K562 (cell line): ENCODE measurements at regions not wholly inside any gene's neighbourhood (a gene's known extent, or its start where the extent isn't known, plus 50 kb on each side); places are given as distances from the start of the nearest gene placed in this dataset.

Experiments used
- ATAC-seq: fragments of 200-7000 bp; cut with Tn5 transposase; 3 replicates; pipeline ENCODE4 v1.9.1; 2020; ENCODE audit warnings: moderate library complexity
- BruUV-seq: library from RNA; stranded (reverse); fragments of 400-500 nt; replicated peaks from 2 replicates; lab custom pipeline; 2021; lab: Mats Ljungman, UMichigan
- CTCF ChIA-PET: fragments of 300-600 bp; formaldehyde crosslinking; extraction: SDS; loops from one replicate; lab custom pipeline; 2021; ENCODE audit warnings: low intra/inter-chr PET ratio; lab: Yijun Ruan, JAX
- POLR2A ChIA-PET: fragments of 300-600, 350-650 bp; sonication (Branson Sonifier 250); formaldehyde crosslinking; extraction: SDS; loops from one replicate; lab custom pipeline; 2021; ENCODE audit warnings: antibody characterized with exemption, inconsistent platforms; lab: Yijun Ruan, JAX
- DNase-seq, 4 experiments: peaks; one replicate each; pipeline versions ENCODE4 v3.0.0 to v3.0.0-alpha.2; 2011 to 2018; ENCODE audit warnings: low spot score in 3 of 4, mixed read lengths in 3 of 4; ENCODE audit errors: extremely low read depth in 1 of 4
- FAIRE-seq: peaks from 2 replicates; lab custom pipeline; 2011; peaks lifted over from hg19 to GRCh38; lab: Jason Lieb, UNC
- H2AFZ ChIP-seq: 2 replicates; pipeline ENCODE4 v1.6.0; 2011; ENCODE audit warnings: low read depth, low read length, control low read depth, inconsistent platforms
- H3K27ac ChIP-seq: fragments of 200-600 bp; 3 replicates; pipeline ENCODE4 v1.8.0; 2011; ENCODE audit warnings: low read depth, mild to moderate bottlenecking, control low read depth, inconsistent platforms, low read length, moderate library complexity, mixed read lengths; ENCODE audit errors: extremely low read depth
- H3K27me3 ChIP-seq, 2 experiments: fragments of 300-600 bp in 1 of 2; 2 replicates in 1 of 2; 3 replicates in 1 of 2; pipeline versions ENCODE4 v1.6.0 to v1.8.0; 2011; ENCODE audit warnings: inconsistent platforms in 2 of 2, low read length in 2 of 2, mild to moderate bottlenecking in 1 of 2, mixed read lengths in 1 of 2, moderate library complexity in 1 of 2; ENCODE audit not compliant: control insufficient read depth in 2 of 2, insufficient read depth in 2 of 2
- H3K36me3 ChIP-seq: fragments of 300-600 bp; 3 replicates; pipeline ENCODE4 v1.8.0; 2011; ENCODE audit warnings: mild to moderate bottlenecking, low read length, inconsistent platforms; ENCODE audit not compliant: control insufficient read depth, insufficient read depth
- H3K4me1 ChIP-seq, 2 experiments: fragments of 200-600 bp in 1 of 2; replicated peaks in 1 of 2; 2 replicates in 1 of 2; 3 replicates in 1 of 2; pipeline versions ENCODE4 v1.5.1 to v1.8.0; 2011; ENCODE audit warnings: inconsistent platforms in 2 of 2, low read length in 2 of 2, mild to moderate bottlenecking in 1 of 2, mixed read lengths in 1 of 2, moderate library complexity in 1 of 2; ENCODE audit not compliant: control insufficient read depth in 2 of 2, insufficient read depth in 2 of 2
- H3K4me2 ChIP-seq: 2 replicates; pipeline ENCODE4 v1.6.1; 2011; ENCODE audit warnings: low read length, control low read depth, inconsistent platforms, mixed read lengths; ENCODE audit not compliant: insufficient read depth
- H3K4me3 ChIP-seq: fragments of 200-600 bp; sonication (generic), shearing (Covaris generic); 2 replicates; pipeline ENCODE4 v1.5.1; 2016; ENCODE audit warnings: control low read depth, inconsistent platforms
- H3K79me2 ChIP-seq: fragments of 200-600 bp; 3 replicates; pipeline ENCODE4 v1.8.0; 2011; ENCODE audit warnings: low read length, inconsistent platforms; ENCODE audit not compliant: control insufficient read depth, insufficient read depth
- H3K9ac ChIP-seq, 2 experiments: 2 replicates each; pipeline versions ENCODE4 v1.6.0 to v1.6.1; 2011; ENCODE audit warnings: low read depth in 2 of 2, low read length in 2 of 2, control low read depth in 1 of 2, inconsistent platforms in 1 of 2, mild to moderate bottlenecking in 1 of 2, mixed read lengths in 1 of 2; ENCODE audit not compliant: insufficient read depth in 1 of 2
- H3K9me1 ChIP-seq: one replicate; pipeline ENCODE4 v1.6.0; 2011; ENCODE audit warnings: inconsistent platforms, mild to moderate bottlenecking, low read length, moderate library complexity; ENCODE audit not compliant: control insufficient read depth, insufficient read depth
- H3K9me3 ChIP-seq: replicated peaks from 2 replicates; pipeline ENCODE4 v1.5.1; 2011; ENCODE audit warnings: low read depth, low read length, inconsistent platforms; ENCODE audit not compliant: control insufficient read depth, insufficient read depth
- H4K20me1 ChIP-seq: replicated peaks from 2 replicates; pipeline ENCODE4 v1.6.1; 2011; ENCODE audit warnings: low read length, inconsistent platforms, mixed read lengths; ENCODE audit not compliant: control insufficient read depth, insufficient read depth
- CC2D1A ChIP-seq: fragments of 450-650 bp; IDR thresholded peaks from 2 replicates; pipeline ENCODE4 v1.6.1; 2017; ENCODE audit warnings: mild to moderate bottlenecking
- CHD1 ChIP-seq: fragments of 200-600 bp; sonication (generic); IDR thresholded peaks from one replicate; pipeline ENCODE4 v1.6.1; 2012; ENCODE audit warnings: mild to moderate bottlenecking, moderate library complexity, low read length, inconsistent platforms
- FOXA3 ChIP-seq, 2 experiments: fragments of 450-650 bp in 1 of 2; sonication (generic) in 1 of 2; formaldehyde crosslinking; IDR thresholded peaks in 1 of 2; conservative IDR thresholded peaks in 1 of 2; 2 replicates each; pipeline versions ENCODE4 v1.4.0 to v1.8.0; 2020 to 2022; ENCODE audit warnings: mild to moderate bottlenecking in 2 of 2, missing genetic modification reagents in 1 of 2
- MTA1 ChIP-seq: fragments of 450-650 bp; IDR thresholded peaks from 2 replicates; pipeline ENCODE4 v1.6.1; 2017; ENCODE audit warnings: borderline replicate concordance
- NONO ChIP-seq, 2 experiments: fragments of 200-400 bp in 1 of 2; fragments of 450-650 bp in 1 of 2; formaldehyde crosslinking in 1 of 2; IDR thresholded peaks; 2 replicates each; pipeline ENCODE4 v1.6.1; 2017; ENCODE audit warnings: low read depth in 2 of 2, mild to moderate bottlenecking in 2 of 2, moderate library complexity in 2 of 2, low read length in 1 of 2
- PHF8 ChIP-seq: fragments of 200-600 bp; sonication (generic); IDR thresholded peaks from 2 replicates; pipeline ENCODE4 v1.6.1; 2012; ENCODE audit warnings: mixed run types, mild to moderate bottlenecking, inconsistent platforms, low read length, moderate library complexity, borderline replicate concordance
- RNF2 ChIP-seq: sonication (generic); IDR thresholded peaks from 2 replicates; pipeline ENCODE4 v1.6.1; 2016
- SNRNP70 ChIP-seq: fragments of 200-400 bp; formaldehyde crosslinking; optimal IDR thresholded peaks from 2 replicates; pipeline ENCODE3; 2017; ENCODE audit warnings: low read depth, low read length
- WGBS: fragments of 100-300 bp; shearing (Covaris generic); methylation state at CpG from one replicate; pipeline ENCODE4 v1.1.6; 2016; ENCODE audit warnings: low coverage, mixed read lengths; ENCODE audit not compliant: insufficient coverage; ENCODE audit errors: missing lambda C conversion rate; 5-methylcytosine and 5-hydroxymethylcytosine counted together
- in situ Hi-C: fragments of 300-500 bp; cut with MboI; formaldehyde crosslinking; loops from 4 replicates; pipeline ENCODE4 v1.15.0; 2018; ENCODE audit warnings: inconsistent platforms, mixed read lengths
- intact Hi-C: fragments of 100-400 bp; cut with micrococcal nuclease; formaldehyde crosslinking; loops from 2 replicates; pipeline ENCODE4 v1.14.2; 2022

- TF ChIP-seq PHF8 (no peak), CHD1 (no peak), RNF2 (no peak), NONO (IDR thresholded peaks at IDR 0.05; ENCODE audit: low read depth in 2 of 2, low read length in 1 of 2) (no peak), FOXA3 (CRISPR knock-in tag; conservative IDR thresholded peaks at IDR 0.05 in 1 of 2, IDR thresholded peaks at IDR 0.05 in 1 of 2) (no peak)
Measured at GRCh38 chr5:106853266-106853665, 817.5 kb downstream of the EFNA5 start (continued).

GRCh38 chr5:106849266-106849665 lies 821.5 kb downstream of the EFNA5 start:
- ChIA-PET CTCF (no interaction called here), POLR2A (no interaction called here)
- intact Hi-C loops (no loop called here), in situ Hi-C loops (no loop called here)
- Histone ChIP-seq H3K36me3 (no peaks in the 10 kb centered on the region), H3K9ac (no peak overlapping the region), H3K27ac (no peak overlapping the region), H3K79me2 (no peaks in the 10 kb centered on the region), H4K20me1 (no peaks in the 10 kb centered on the region), H3K9me1 (no peaks in the 10 kb centered on the region), H3K4me2 (no peak overlapping the region), H2AFZ (no peak overlapping the region), H3K4me1 (no peaks in the 10 kb centered on the region), H3K27me3 (no peaks in the 10 kb centered on the region), H3K4me3 (no peak overlapping the region), H3K9me3 (no peaks in the 10 kb centered on the region)
- FAIRE-seq = no peak
- 0% methylated on average over 3 of the region's 3 CpGs for WGBS
- BruUV-seq = no TSS peak
- no peak for DNase-seq
- ATAC-seq = no peak
- TF ChIP-seq CC2D1A (no peak), MTA1 (no peak), SNRNP70 (no peak)
